Mesenchymal stem cell (in vitro differentiated cells and primary cell): ENCODE measurements at regions not wholly inside any gene's neighbourhood (a gene's known extent, or its start where the extent isn't known, plus 50 kb on each side); places are given as distances from the start of the nearest gene placed in this dataset.
"Not testable (repeated sequence)": the region's sequence is repeated elsewhere in the genome, so short reads cannot be mapped to it uniquely, and the experiment has no call there.

Source experiments
- DNase-seq: peaks from one replicate; pipeline ENCODE4 v3.0.0-alpha.2; 2013
- H2AFZ ChIP-seq: one replicate; pipeline ENCODE4 v1.6.1; 2013; ENCODE audit warnings: low read depth, mild to moderate bottlenecking, control low read depth, inconsistent platforms, low read length, moderate library complexity
- H2AK5ac ChIP-seq: 2 replicates; pipeline ENCODE4 v1.6.1; 2013; ENCODE audit warnings: low read length, moderate library complexity, mild to moderate bottlenecking, inconsistent platforms; ENCODE audit not compliant: severe bottlenecking
- H2BK120ac ChIP-seq: one replicate; pipeline ENCODE4 v1.6.1; 2013; ENCODE audit warnings: low read depth, mild to moderate bottlenecking, inconsistent platforms, low read length, moderate library complexity
- H2BK12ac ChIP-seq, 2 experiments: one replicate each; pipeline ENCODE4 v1.6.1; 2013; ENCODE audit warnings: inconsistent platforms in 2 of 2, low read length in 2 of 2, mild to moderate bottlenecking in 2 of 2, moderate library complexity in 2 of 2, control low read depth in 1 of 2
- H2BK15ac ChIP-seq: one replicate; pipeline ENCODE4 v1.6.1; 2013; ENCODE audit warnings: mild to moderate bottlenecking, low read depth, inconsistent platforms; ENCODE audit not compliant: poor library complexity, severe bottlenecking
- H2BK5ac ChIP-seq: 2 replicates; pipeline ENCODE4 v1.6.1; 2013; ENCODE audit warnings: low read depth, mild to moderate bottlenecking, low read length, control low read depth, inconsistent platforms; ENCODE audit not compliant: poor library complexity, severe bottlenecking
- H3K14ac ChIP-seq, 2 experiments: one replicate each; pipeline ENCODE4 v1.6.1; 2013; ENCODE audit warnings: inconsistent platforms in 2 of 2, low read length in 2 of 2, control low read depth in 1 of 2, mild to moderate bottlenecking in 1 of 2, moderate library complexity in 1 of 2
- H3K18ac ChIP-seq, 2 experiments: one replicate each; pipeline ENCODE4 v1.6.1; 2013; ENCODE audit warnings: inconsistent platforms in 2 of 2, low read length in 2 of 2, control low read depth in 1 of 2, low read depth in 1 of 2, mild to moderate bottlenecking in 1 of 2
- H3K23ac ChIP-seq, 2 experiments: one replicate each; pipeline ENCODE4 v1.6.1; 2013; ENCODE audit warnings: inconsistent platforms in 2 of 2, low read length in 2 of 2, mild to moderate bottlenecking in 2 of 2, moderate library complexity in 2 of 2, control low read depth in 1 of 2
- H3K27ac ChIP-seq: 2 replicates; pipeline ENCODE4 v1.5.1; 2013; ENCODE audit warnings: mild to moderate bottlenecking, moderate library complexity, low read length, control low read depth, inconsistent platforms; ENCODE audit not compliant: poor library complexity, severe bottlenecking
- H3K27me3 ChIP-seq, 2 experiments: 2 replicates each; pipeline versions ENCODE4 v1.6.1 to v1.7.0; 2013; ENCODE audit warnings: low read length in 2 of 2, mild to moderate bottlenecking in 2 of 2, moderate library complexity in 2 of 2, control low read depth in 1 of 2, inconsistent platforms in 1 of 2; ENCODE audit not compliant: control insufficient read depth in 1 of 2, insufficient read depth in 1 of 2
- H3K36me3 ChIP-seq, 2 experiments: 2 replicates each; pipeline versions ENCODE4 v1.6.1 to v1.7.0; 2013; ENCODE audit warnings: low read length in 2 of 2, control low read depth in 1 of 2, inconsistent platforms in 1 of 2, low read depth in 1 of 2, mild to moderate bottlenecking in 1 of 2; ENCODE audit not compliant: insufficient read depth in 2 of 2, control insufficient read depth in 1 of 2
- H3K4ac ChIP-seq, 2 experiments: one replicate each; pipeline ENCODE4 v1.6.1; 2013; ENCODE audit warnings: inconsistent platforms in 2 of 2, low read length in 2 of 2, mild to moderate bottlenecking in 2 of 2, moderate library complexity in 2 of 2, control low read depth in 1 of 2, low read depth in 1 of 2
- H3K4me1 ChIP-seq: 2 replicates; pipeline ENCODE4 v1.6.1; 2013; ENCODE audit warnings: low read depth, low read length, control low read depth; ENCODE audit not compliant: control insufficient read depth, insufficient read depth
- H3K4me2 ChIP-seq: 2 replicates; pipeline ENCODE4 v1.6.1; 2013; ENCODE audit warnings: low read length, mild to moderate bottlenecking, inconsistent platforms; ENCODE audit not compliant: poor library complexity, severe bottlenecking
- H3K4me3 ChIP-seq, 2 experiments: 2 replicates each; pipeline versions ENCODE4 v1.5.1 to v1.7.0; 2013; ENCODE audit warnings: low read length in 2 of 2, mild to moderate bottlenecking in 2 of 2, control low read depth in 1 of 2, low read depth in 1 of 2; ENCODE audit not compliant: insufficient read depth in 1 of 2
- H3K79me1 ChIP-seq: replicated peaks from 2 replicates; pipeline ENCODE4 v1.6.1; 2013; ENCODE audit warnings: mild to moderate bottlenecking, control low read depth, low read length, inconsistent platforms; ENCODE audit not compliant: poor library complexity, severe bottlenecking
- H3K9ac ChIP-seq: 2 replicates; pipeline ENCODE4 v1.7.0; 2013; ENCODE audit warnings: mild to moderate bottlenecking, low read length, moderate library complexity
- H3K9me3 ChIP-seq: 2 replicates; pipeline ENCODE4 v1.7.0; 2013; ENCODE audit warnings: mild to moderate bottlenecking, low read length; ENCODE audit not compliant: control insufficient read depth
- H4K8ac ChIP-seq: one replicate; pipeline ENCODE4 v1.6.1; 2013; ENCODE audit warnings: inconsistent platforms, mild to moderate bottlenecking, low read length, moderate library complexity
- H4K91ac ChIP-seq: one replicate; pipeline ENCODE4 v1.6.1; 2013; ENCODE audit warnings: mild to moderate bottlenecking, low read length, inconsistent platforms
- WGBS: methylation state at CpG from one replicate; pipeline ENCODE4 v1.1.7; 2013; ENCODE audit warnings: mixed read lengths; 5-methylcytosine and 5-hydroxymethylcytosine counted together

DNA sequence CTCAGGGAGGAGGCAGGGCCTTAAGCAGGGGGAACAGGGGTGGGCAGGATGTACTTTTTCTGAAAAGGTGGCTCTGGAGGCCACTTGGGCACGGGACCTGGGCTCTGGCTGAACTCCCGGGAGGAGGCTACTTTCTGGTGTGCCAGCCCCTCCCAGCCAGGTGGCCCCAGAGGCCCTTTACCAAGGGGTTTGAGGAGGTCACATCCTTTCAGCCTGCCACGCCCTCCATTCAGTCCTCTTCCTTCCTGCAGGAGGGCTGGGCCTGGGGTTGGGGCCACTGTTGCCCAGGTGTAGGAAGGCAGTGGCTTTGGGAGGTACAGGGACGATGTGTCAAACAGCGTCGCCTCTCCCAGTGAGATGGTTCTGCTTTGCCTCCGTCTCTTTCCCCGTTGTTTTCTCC, 172.5 kb downstream of the ADRA2C start:
- WGBS, result 87% methylated on average over 8 of the region's 8 CpGs
- H3K27ac ChIP-seq, H3K79me1 ChIP-seq, H3K9me3 ChIP-seq, H4K8ac ChIP-seq, H2BK12ac ChIP-seq, H3K4me1 ChIP-seq, H2BK5ac ChIP-seq, H4K91ac ChIP-seq, H2AK5ac ChIP-seq, H3K4me2 ChIP-seq, H3K18ac ChIP-seq, H3K14ac ChIP-seq, H3K4ac ChIP-seq, H3K4me3 ChIP-seq, H3K9ac ChIP-seq, H2AFZ ChIP-seq, DNase-seq, H3K23ac ChIP-seq, H2BK15ac ChIP-seq, H3K36me3 ChIP-seq, H2BK120ac ChIP-seq: not testable (repeated sequence)
- peaks cover 5 to 13% of the 10 kb centered on the region in 2 experiments for H3K27me3 ChIP-seq

GRCh38 chr4:3939954-3940591, 173.9 kb downstream of the ADRA2C start:
- H3K27me3 ChIP-seq, H2BK5ac ChIP-seq, H4K91ac ChIP-seq, H2AFZ ChIP-seq, H3K36me3 ChIP-seq, H3K4me3 ChIP-seq, H2BK120ac ChIP-seq, H3K4me1 ChIP-seq, H3K27ac ChIP-seq, H3K4ac ChIP-seq, H3K23ac ChIP-seq, H3K9ac ChIP-seq, H3K18ac ChIP-seq, H3K4me2 ChIP-seq, DNase-seq, H3K14ac ChIP-seq, H3K9me3 ChIP-seq, H2AK5ac ChIP-seq, H2BK15ac ChIP-seq, H3K79me1 ChIP-seq, H4K8ac ChIP-seq: not testable (repeated sequence)
- WGBS, result 67% methylated on average over 9 of the region's 10 CpGs
- H2BK12ac ChIP-seq, result peak overlapping the region in 1 of 2 experiments; percentile 6

DNA sequence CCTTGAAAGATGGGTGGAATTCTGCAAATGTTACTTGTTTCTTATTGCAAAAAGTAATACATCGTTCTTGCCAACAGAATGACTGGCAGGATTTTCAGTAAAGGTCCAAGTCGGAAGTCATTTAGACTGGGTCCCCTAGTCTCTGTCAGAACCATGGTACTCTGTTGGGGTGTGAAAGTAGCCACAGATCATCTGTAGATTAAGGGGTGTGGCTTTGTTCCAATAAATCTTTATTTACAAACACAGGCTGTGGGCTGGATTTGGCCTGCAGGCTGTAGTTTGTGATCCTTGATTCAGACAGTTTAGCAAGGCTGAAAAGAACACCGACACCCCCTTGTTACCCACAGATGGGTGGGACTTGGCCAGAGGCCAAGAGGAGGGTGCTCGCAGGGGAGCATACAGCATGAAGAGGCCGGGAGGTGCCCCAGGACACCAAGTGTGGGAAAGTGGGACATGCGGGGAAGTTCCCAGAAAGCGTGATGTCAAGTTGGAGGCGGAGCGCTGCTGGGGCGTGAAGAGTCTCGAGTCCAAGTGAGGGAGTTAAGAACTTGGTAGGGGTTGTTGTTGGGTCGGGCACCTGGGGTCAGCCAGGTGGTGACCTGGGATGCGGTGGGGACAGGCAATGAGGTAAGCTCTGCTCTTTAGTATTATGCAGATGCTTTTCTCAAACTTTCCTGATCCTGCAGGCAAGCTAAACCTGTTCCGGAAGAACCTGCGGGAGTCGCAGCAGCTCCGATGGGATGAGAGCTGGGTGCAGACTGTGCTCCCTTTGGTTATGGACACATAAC, 175.7 kb downstream of the ADRA2C start:
- 66% methylated on average over 17 of the region's 17 CpGs for WGBS
- not testable (repeated sequence) for DNase-seq, H3K36me3 ChIP-seq, H2BK15ac ChIP-seq, H3K9ac ChIP-seq, H3K79me1 ChIP-seq, H2AFZ ChIP-seq, H3K27ac ChIP-seq, H3K27me3 ChIP-seq, H4K91ac ChIP-seq, H3K18ac ChIP-seq, H3K14ac ChIP-seq, H3K4ac ChIP-seq, H2AK5ac ChIP-seq, H2BK12ac ChIP-seq, H4K8ac ChIP-seq, H2BK120ac ChIP-seq, H3K23ac ChIP-seq, H3K4me2 ChIP-seq, H3K9me3 ChIP-seq, H2BK5ac ChIP-seq, H3K4me3 ChIP-seq, H3K4me1 ChIP-seq

DNA sequence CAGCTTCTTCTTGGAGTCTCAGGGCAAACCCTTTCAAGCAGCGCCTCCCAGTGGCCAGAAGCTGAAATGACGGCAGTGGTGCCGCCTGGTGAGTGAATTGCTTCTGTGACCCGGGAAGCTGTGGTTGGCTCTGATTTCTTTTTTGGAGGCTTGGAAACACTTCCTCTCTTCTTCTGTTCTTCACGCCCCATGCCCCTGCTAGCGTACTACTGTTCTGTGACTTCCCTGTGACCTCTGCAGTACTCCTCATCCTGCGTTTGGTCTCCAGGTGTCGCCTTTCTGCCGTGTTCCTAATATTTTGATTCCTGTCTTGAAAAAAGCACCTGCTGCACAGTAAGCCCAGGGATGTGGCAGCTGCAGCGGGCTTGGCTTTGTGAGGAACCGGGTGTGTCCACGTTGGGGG, 176.4 kb downstream of the ADRA2C start:
- H4K8ac ChIP-seq, result not testable (repeated sequence)

More for the DNA sequence above, 176.4 kb downstream of the ADRA2C start:
- H3K14ac ChIP-seq, H3K4me1 ChIP-seq, H2AFZ ChIP-seq, H3K27me3 ChIP-seq, H2AK5ac ChIP-seq, H3K79me1 ChIP-seq, H4K91ac ChIP-seq, H3K4me2 ChIP-seq, H2BK12ac ChIP-seq, H3K4ac ChIP-seq, H3K18ac ChIP-seq, H3K9me3 ChIP-seq, H3K4me3 ChIP-seq, H2BK120ac ChIP-seq, H3K23ac ChIP-seq, H2BK15ac ChIP-seq, H3K9ac ChIP-seq, H3K27ac ChIP-seq, H2BK5ac ChIP-seq: not testable (repeated sequence)
- DNase-seq, result peak; percentile 27
- WGBS, result 43% methylated on average over 6 of the region's 12 CpGs
- peaks cover 5 to 12% of the 10 kb centered on the region in 2 experiments for H3K36me3 ChIP-seq
